Endothelial cell of umbilical vein (primary cell): ENCODE measurements at regions not wholly inside any gene's neighbourhood (a gene's known extent, or its start where the extent isn't known, plus 50 kb on each side); places are given as distances from the start of the nearest gene placed in this dataset.

Experiments used
- BruUV-seq: library from RNA; stranded (reverse); fragments of 400-500 nt; replicated peaks from 2 replicates; lab custom pipeline; 2021; lab: Mats Ljungman, UMichigan
- CTCF ChIA-PET: fragments of 300-600, 350-600 bp; sonication (Branson Sonifier 250); formaldehyde crosslinking; loops from one replicate; lab custom pipeline; 2021; ENCODE audit warnings: antibody characterized with exemption, inconsistent platforms; lab: Charles Lee
- POLR2A ChIA-PET: fragments of 300-600, 350-600 bp; sonication (Branson Sonifier 250); formaldehyde crosslinking; loops from one replicate; lab custom pipeline; 2021; ENCODE audit warnings: antibody characterized with exemption, inconsistent platforms; lab: Charles Lee
- DNase-seq: peaks from one replicate; pipeline ENCODE4 v3.0.0-alpha.2; 2011; ENCODE audit warnings: low read depth, low spot score
- FAIRE-seq: peaks from 2 replicates; lab custom pipeline; 2011; peaks lifted over from hg19 to GRCh38; lab: Jason Lieb, UNC
- H2AFZ ChIP-seq: 2 replicates; pipeline ENCODE4 v1.6.0; 2012; ENCODE audit warnings: low read depth, low read length, control low read depth, inconsistent platforms
- H3K27ac ChIP-seq: 2 replicates; pipeline ENCODE4 v1.5.1; 2011; ENCODE audit warnings: low read depth, mild to moderate bottlenecking, control low read depth, low read length, moderate library complexity; ENCODE audit not compliant: insufficient read depth
- H3K27me3 ChIP-seq, 2 experiments: 2 replicates each; pipeline versions ENCODE4 v1.6.0 to v1.6.1; 2011; ENCODE audit warnings: low read length in 2 of 2, mixed read lengths in 1 of 2; ENCODE audit not compliant: control insufficient read depth in 2 of 2, insufficient read depth in 2 of 2
- H3K36me3 ChIP-seq, 2 experiments: 2 replicates in 1 of 2; 3 replicates in 1 of 2; pipeline ENCODE4 v1.5.1; 2011; ENCODE audit warnings: low read length in 2 of 2, mild to moderate bottlenecking in 1 of 2, moderate library complexity in 1 of 2; ENCODE audit not compliant: control insufficient read depth in 2 of 2, insufficient read depth in 2 of 2; ENCODE audit errors: extremely low read depth in 1 of 2
- H3K4me1 ChIP-seq: 3 replicates; pipeline ENCODE4 v1.5.1; 2011; ENCODE audit warnings: mild to moderate bottlenecking, low read length; ENCODE audit not compliant: control insufficient read depth, insufficient read depth; ENCODE audit errors: extremely low read depth
- H3K4me2 ChIP-seq: 2 replicates; pipeline ENCODE4 v1.6.1; 2011; ENCODE audit warnings: low read length, control low read depth, mixed read lengths; ENCODE audit not compliant: insufficient read depth
- H3K4me3 ChIP-seq, 3 experiments: fragments of 200-600 bp in 1 of 3; sonication (generic), shearing (Covaris generic) in 1 of 3; replicated peaks in 1 of 3; 2 replicates each; pipeline ENCODE4 v1.5.1; 2011 to 2016; ENCODE audit warnings: control low read depth in 3 of 3, low read length in 3 of 3, mild to moderate bottlenecking in 2 of 3, inconsistent platforms in 1 of 3, low read depth in 1 of 3, moderate library complexity in 1 of 3; ENCODE audit not compliant: insufficient read depth in 1 of 3
- H3K79me2 ChIP-seq: 2 replicates; pipeline ENCODE4 v1.6.0; 2012; ENCODE audit warnings: low read length, inconsistent platforms; ENCODE audit not compliant: control insufficient read depth, insufficient read depth
- H3K9ac ChIP-seq: replicated peaks from 2 replicates; pipeline ENCODE3; 2011; ENCODE audit warnings: low read length, control low read depth; ENCODE audit not compliant: insufficient read depth; ENCODE audit errors: extremely low read depth
- H3K9me1 ChIP-seq: replicated peaks from 3 replicates; pipeline ENCODE4 v1.6.0; 2011; ENCODE audit warnings: mild to moderate bottlenecking, low read length; ENCODE audit not compliant: control insufficient read depth, insufficient read depth; ENCODE audit errors: extremely low read depth
- H3K9me3 ChIP-seq: replicated peaks from 2 replicates; pipeline ENCODE4 v1.5.1; 2012; ENCODE audit warnings: low read length, inconsistent platforms; ENCODE audit not compliant: control insufficient read depth, insufficient read depth
- H4K20me1 ChIP-seq: replicated peaks from 2 replicates; pipeline ENCODE3; 2011; ENCODE audit warnings: mild to moderate bottlenecking, low read length; ENCODE audit not compliant: control insufficient read depth, insufficient read depth; ENCODE audit errors: extremely low read depth
- EZH2 ChIP-seq: IDR thresholded peaks from 2 replicates; pipeline ENCODE4 v1.6.1; 2012; ENCODE audit warnings: borderline replicate concordance, low read depth, mild to moderate bottlenecking, moderate library complexity, low read length, inconsistent platforms; ENCODE audit not compliant: severe bottlenecking
- FOS ChIP-seq: IDR thresholded peaks from 2 replicates; pipeline ENCODE4 v1.6.1; 2011; ENCODE audit warnings: mild to moderate bottlenecking, low read length, moderate library complexity, borderline replicate concordance; ENCODE audit not compliant: insufficient read depth
- GATA2 ChIP-seq: IDR thresholded peaks from 2 replicates; pipeline ENCODE4 v1.7.0; 2011; ENCODE audit warnings: low read depth, mild to moderate bottlenecking, moderate library complexity, mixed read lengths, low read length; ENCODE audit not compliant: insufficient read length, insufficient read depth
- JUN ChIP-seq: IDR thresholded peaks from 2 replicates; pipeline ENCODE4 v1.6.1; 2011; ENCODE audit warnings: borderline replicate concordance, low read depth; ENCODE audit not compliant: insufficient read length, insufficient read depth
- MYC ChIP-seq: IDR thresholded peaks from one replicate; pipeline ENCODE4 v1.6.1; 2011; ENCODE audit warnings: mild to moderate bottlenecking, low read depth, low read length
- POLR2A ChIP-seq: IDR thresholded peaks from 2 replicates; pipeline ENCODE4 v1.6.1; 2012; ENCODE audit warnings: low read depth, mild to moderate bottlenecking, control low read depth, low read length
- POLR2AphosphoS5 ChIP-seq: IDR thresholded peaks from 2 replicates; pipeline ENCODE4 v1.6.1; 2012; ENCODE audit warnings: low read depth, mild to moderate bottlenecking, control low read depth, low read length, moderate library complexity; ENCODE audit not compliant: insufficient read depth
- dilution Hi-C: fragments of 300-500 bp; cut with MboI; formaldehyde crosslinking; loops from one replicate; pipeline ENCODE4 v1.15.0; 2019; ENCODE audit warnings: low sequenced_read_pairs; ENCODE audit not compliant: extremely low pct_ligation_motif_present
- intact Hi-C: fragments of 100-400 bp; cut with micrococcal nuclease; formaldehyde crosslinking; loops from one replicate; pipeline ENCODE4 v1.10.0; 2022
- TF ChIP-seq, protein P1 (sequence below): IDR thresholded peaks from 2 replicates; pipeline ENCODE4 v1.6.1; 2011; ENCODE audit not compliant: insufficient read depth, insufficient read length
- TF ChIP-seq, protein P2 (sequence below), 2 donors: IDR thresholded peaks; 1 replicate in 1 of 2; 2 replicates in 1 of 2; pipeline ENCODE4 v1.5.1; 2011; ENCODE audit warnings: low read length in 2 of 2, mild to moderate bottlenecking in 2 of 2, moderate library complexity in 2 of 2, control low read depth in 1 of 2, inconsistent platforms in 1 of 2, low read depth in 1 of 2; ENCODE audit not compliant: insufficient read depth in 1 of 2; ENCODE audit errors: extremely low read depth in 1 of 2

DNA sequence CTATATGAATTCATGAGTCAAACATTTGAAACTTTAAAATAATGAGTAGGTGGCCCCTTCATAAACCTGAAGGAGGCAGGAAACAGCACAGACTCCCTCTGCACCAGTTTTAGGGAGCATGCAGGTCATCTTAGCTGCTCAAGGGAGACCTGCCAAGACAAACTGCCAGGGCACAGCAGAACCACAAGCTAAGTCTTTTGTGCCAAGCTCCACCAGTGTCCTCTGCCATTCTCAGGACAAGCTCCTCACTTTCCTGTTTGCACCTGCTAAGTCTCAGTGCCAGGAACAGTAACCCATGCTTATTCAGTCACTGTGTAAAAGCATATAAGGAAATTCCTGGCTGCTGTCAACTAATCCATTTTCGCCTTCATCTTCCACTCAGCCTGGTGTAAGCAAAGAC lies 368.9 kb downstream of the SEC16B start:
- ChIA-PET POLR2A (no interaction called here), CTCF (no interaction called here)
- Histone ChIP-seq H3K27ac (no peak overlapping the region), H3K4me1 (no peaks in the 10 kb centered on the region), H3K9me3 (no peaks in the 10 kb centered on the region), H2AFZ (no peak overlapping the region), H3K9ac (no peak overlapping the region), H3K79me2 (no peaks in the 10 kb centered on the region), H3K27me3 (no peaks in the 10 kb centered on the region), H4K20me1 (no peaks in the 10 kb centered on the region), H3K4me2 (no peak overlapping the region), H3K36me3 (no peaks in the 10 kb centered on the region), H3K4me3 (no peak overlapping the region), H3K9me1 (no peaks in the 10 kb centered on the region)
- FAIRE-seq (no peak), DNase-seq (no peak)
- no TSS peak for BruUV-seq
- dilution Hi-C loops = no loop called here
- intact Hi-C loops = no loop called here
- TF ChIP-seq POLR2AphosphoS5 = no peak
- TF ChIP-seq, protein P1, sequence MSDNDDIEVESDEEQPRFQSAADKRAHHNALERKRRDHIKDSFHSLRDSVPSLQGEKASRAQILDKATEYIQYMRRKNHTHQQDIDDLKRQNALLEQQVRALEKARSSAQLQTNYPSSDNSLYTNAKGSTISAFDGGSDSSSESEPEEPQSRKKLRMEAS = no peak
- TF ChIP-seq, protein P2, sequence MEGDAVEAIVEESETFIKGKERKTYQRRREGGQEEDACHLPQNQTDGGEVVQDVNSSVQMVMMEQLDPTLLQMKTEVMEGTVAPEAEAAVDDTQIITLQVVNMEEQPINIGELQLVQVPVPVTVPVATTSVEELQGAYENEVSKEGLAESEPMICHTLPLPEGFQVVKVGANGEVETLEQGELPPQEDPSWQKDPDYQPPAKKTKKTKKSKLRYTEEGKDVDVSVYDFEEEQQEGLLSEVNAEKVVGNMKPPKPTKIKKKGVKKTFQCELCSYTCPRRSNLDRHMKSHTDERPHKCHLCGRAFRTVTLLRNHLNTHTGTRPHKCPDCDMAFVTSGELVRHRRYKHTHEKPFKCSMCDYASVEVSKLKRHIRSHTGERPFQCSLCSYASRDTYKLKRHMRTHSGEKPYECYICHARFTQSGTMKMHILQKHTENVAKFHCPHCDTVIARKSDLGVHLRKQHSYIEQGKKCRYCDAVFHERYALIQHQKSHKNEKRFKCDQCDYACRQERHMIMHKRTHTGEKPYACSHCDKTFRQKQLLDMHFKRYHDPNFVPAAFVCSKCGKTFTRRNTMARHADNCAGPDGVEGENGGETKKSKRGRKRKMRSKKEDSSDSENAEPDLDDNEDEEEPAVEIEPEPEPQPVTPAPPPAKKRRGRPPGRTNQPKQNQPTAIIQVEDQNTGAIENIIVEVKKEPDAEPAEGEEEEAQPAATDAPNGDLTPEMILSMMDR (IDR thresholded peaks at IDR 0.05; ENCODE audit: extremely low read depth in 1 of 2, insufficient read depth in 1 of 2, low read depth in 1 of 2, low read length in 2 of 2) = no peak
- no peak for TF ChIP-seq POLR2A
- no peak for TF ChIP-seq EZH2
- no peak for TF ChIP-seq JUN
- TF ChIP-seq GATA2 = no peak
- no peak for TF ChIP-seq FOS
- no peak for TF ChIP-seq MYC
